NCI-H345 (cell line): ENCODE measurements at regions not wholly inside any gene's neighbourhood (a gene's known extent, or its start where the extent isn't known, plus 50 kb on each side); places are given as distances from the start of the nearest gene placed in this dataset.

ENCODE experiments used
- DNase-seq: peaks from one replicate; lab custom pipeline; 2025; lab: John Stamatoyannopoulos, UW

DNA sequence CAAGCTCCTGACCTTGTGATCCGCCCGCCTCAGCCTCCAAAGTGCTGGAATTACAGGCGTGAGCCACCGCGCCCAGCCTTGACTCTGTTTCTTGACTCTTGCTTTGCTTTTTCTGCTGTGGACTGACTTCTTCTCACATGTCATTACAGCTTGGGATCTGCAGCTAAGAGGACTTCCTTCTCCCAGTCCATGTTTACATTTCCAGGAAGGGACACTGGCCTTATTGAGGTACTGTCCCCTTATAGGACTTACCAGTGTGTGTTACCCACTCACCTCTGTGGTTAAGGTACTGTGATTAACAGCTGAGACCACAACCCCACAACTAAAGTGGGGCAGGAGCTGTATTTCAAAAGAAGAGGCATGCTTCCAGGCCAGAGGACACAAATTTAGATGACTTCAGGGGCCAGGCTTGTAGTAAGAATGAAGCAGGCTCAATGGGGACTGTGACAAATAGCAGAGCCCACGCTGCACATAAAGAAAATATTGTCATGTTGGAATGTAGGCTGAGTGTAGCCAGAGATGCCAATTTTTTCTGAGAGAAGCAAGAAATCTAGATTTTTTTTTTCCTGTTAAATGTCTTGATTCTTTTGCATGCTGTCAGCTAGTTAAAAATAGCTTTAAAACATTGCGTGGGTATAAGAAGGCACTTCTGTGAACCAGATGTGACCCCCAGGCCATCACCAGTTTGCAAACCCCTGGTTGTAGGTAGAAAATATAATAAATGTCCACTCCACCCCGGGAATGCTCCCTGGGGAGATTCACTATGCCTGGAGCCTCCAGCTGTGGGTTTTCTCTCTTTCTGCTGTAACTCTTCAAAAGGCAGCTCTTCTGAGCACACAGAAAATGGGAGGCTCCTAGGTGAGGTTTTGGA, 75.0 kb downstream of the PTPDC1 start:
- DNase-seq, result no peak

GRCh38 chr9:94160594-94161501, 76.6 kb downstream of the PTPDC1 start:
- no peak for DNase-seq

DNA sequence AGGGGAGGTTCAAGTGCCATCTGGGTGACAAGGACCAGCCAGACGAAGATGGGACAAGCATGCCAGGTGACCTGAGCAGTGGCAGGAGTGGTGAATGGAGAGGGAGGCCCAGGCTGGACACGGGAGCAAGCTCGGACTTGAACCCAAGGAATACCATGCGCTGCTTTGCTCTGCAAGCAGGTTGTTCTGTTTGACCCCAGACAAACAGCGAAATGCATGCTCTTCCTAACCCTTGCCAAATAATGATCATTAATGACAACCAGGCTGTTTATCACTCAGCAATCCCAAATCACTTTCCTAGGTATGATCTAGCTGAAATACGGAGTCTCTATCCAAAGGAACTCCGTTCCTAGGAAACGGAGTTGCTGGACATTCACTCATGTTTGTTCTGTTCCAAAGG, 77.4 kb downstream of the PTPDC1 start:
- DNase-seq, result no peak

DNA sequence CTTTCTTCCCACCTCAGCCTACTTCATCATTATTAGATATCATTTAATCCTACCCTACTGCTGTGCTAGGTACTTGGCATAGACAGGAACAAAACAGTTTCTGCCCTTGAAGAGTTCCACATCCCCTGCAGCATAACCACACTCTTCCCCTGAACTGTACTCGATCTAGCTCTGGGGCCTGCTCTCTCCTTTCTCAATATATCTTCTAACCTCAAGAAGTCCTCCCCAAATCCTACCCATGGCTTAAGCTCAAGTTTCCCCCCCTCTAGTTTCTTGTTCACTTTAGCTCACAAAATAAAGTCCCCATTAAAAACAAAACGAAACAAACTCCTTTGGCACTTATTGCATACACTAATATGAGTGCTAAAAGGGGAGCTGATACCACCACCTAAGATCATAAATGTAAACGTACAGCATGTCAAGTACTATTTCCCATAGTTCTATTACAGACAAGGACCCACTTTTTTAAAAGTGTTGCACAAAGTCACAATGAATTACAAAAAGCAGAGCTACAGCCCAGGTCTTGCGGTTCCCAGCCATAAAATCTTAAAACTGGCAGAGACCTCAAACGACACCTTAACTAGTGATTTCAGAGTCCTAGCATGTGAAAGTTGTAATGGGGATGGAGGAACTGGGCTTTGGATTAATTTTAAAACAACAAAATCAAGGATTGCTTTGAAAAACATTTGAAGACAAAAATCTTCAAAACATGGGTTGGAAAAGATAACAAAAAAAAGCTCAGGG, 80.7 kb downstream of the PTPDC1 start:
- DNase-seq, result no peak

DNA sequence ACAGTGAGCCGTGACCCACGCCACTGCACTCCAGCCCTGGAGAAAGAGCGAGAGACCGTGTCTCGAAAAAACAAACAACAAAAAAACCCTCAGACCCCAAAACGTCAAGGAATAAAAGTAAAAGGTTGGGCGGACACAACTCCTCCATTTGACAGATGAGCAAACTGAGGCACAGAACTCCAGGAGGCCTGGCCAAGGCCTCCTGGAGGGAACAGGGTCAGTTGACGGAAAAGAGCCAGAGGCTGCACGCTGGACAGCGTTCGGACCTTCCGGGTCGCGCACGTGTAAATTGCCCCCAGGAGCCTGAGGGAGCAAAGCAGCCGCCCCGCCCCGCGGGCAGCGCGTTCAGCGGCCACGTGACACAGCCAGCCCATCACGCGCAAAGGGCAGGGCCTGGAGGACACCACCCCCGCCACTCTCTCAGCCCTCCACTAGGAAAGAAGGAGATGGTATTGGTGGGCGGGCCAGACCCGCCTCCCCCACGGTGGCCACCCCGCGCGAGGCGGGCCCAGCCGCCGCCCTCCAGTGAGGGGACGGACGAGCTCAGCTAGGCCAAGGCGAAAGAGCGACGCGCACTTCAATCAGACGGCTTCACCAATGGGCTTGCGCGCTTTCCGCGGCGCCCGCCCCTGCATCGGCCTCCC, 81.5 kb downstream of the PTPDC1 start:
- peak; percentile 97 for DNase-seq

- peak; percentile 97 for DNase-seq
Measured at GRCh38 chr9:94166236-94166975, 82.1 kb downstream of the PTPDC1 start.

GRCh38 chr9:94166976-94167346, 82.7 kb downstream of the PTPDC1 start:
- DNase-seq, result no peak

DNA sequence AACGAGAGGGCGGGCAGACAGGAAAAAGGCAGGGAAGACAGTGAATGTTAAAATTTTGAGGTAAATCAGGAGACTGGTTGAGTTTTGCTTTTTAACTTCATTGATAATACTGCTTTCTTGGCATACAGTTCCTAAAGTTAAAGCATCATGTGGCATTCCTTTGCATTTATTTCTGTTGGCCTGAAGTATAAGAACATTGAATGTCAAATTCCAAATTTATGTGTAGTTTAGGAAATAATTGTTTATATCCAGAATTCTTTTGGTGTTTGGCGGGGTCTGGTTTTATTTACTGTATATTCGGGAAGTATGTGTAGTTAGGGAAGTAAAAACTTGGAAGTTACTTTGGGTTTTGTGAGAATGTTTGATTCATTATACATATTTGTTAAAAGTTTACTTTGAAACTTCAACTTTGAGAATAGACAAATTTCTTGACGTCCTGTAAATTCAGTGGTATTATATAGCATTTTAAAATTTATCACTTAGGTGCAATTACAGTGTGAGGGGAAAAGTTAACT, 83.2 kb downstream of the PTPDC1 start:
- no peak for DNase-seq

GRCh38 chr9:94168203-94169000, 84.1 kb downstream of the PTPDC1 start:
- DNase-seq, result no peak

- DNase-seq, result no peak
Measured at GRCh38 chr9:94169968-94170367, 85.7 kb downstream of the PTPDC1 start.

GRCh38 chr9:94173632-94174031, 85.5 kb upstream of the ZNF169 start:
- no peak for DNase-seq

- no peak for DNase-seq
Measured at GRCh38 chr9:94174164-94174563, 84.9 kb upstream of the ZNF169 start.

GRCh38 chr9:94175669-94176068, 83.4 kb upstream of the ZNF169 start:
- no peak for DNase-seq

DNA sequence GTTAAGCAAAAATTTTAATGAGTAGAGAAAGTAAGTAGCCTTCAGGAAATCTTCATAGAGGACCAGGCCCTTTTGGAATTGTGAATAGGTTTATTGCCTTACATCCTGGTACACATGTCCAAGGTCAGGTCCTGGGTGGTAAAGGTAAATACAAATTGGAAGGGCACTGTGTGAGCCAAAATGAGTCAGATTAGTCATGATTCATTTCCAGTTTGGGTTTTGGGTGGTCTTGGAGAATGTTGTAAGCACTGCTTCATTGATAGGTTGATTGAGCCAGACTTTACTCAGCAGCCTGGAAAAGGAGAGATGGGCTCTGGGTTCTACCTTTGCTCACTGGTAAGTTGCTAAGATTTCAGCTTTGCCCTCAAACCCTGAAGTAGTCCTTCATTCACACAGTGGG, 82.5 kb upstream of the ZNF169 start:
- no peak for DNase-seq

GRCh38 chr9:94178927-94179326, 80.2 kb upstream of the ZNF169 start:
- DNase-seq, result no peak

DNA sequence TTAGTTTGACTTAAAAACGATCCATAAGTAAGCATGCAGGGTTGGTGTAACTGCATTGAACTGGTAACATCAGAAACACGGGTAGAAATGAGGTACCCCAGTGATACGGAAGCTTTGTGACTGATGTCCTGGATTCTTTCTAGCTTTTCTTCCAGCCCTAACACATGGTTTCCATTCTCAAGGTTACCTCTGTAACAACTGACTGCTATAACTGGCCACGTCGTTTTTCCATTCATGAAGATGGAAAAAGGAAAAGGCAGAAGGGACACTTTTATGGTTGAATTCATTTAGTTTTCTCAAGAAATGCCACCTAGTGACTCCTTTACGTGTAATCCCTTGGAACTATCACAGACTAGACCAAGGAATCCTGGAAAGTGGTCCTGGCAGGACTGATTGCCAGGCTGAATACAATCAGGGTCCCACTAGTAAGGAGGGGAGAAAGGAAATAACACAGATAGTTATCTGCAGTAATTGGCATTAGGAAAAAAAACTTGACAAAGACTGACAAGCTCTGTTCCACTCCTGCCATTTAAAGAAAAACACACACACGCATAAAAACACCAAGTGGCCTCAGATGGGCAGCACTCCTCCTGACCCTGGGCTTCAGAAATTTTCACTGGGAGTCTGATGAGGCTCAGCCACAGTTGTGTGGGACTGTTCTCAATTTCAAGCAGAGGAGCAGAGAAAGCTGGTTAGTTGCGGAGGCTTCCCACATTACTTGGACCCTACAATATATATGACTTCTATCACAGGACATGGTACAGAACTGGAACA, 77.5 kb upstream of the ZNF169 start:
- DNase-seq, result no peak

DNA sequence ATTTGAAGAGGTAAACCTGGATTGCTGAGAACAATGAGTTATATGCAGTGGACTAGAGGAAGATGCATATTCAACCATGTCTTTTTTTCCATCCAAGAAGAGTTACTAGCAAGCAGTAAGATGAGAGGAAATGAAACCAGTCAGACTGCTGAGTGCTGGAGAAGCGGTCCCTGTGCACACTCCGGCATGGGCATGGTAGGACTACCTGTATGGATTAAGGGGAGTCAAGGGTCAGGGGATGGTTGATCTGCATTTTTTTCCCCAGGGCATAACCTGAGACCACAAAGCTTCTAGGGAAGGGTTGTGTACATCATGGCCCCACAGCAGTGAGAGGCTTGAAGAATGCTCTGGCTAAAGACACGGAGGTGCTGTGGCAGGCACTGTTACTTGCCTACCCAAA, 76.6 kb upstream of the ZNF169 start:
- DNase-seq, result no peak

- no peak for DNase-seq
Measured at GRCh38 chr9:94183240-94183999, 75.7 kb upstream of the ZNF169 start.

- DNase-seq, result no peak
Measured at GRCh38 chr9:94188246-94188645, 70.9 kb upstream of the ZNF169 start.
